ENCODE measurements at regions not wholly inside any gene's neighbourhood (a gene's known extent, or its start where the extent isn't known, plus 50 kb on each side); places are given as distances from the start of the nearest gene placed in this dataset.

DNA sequence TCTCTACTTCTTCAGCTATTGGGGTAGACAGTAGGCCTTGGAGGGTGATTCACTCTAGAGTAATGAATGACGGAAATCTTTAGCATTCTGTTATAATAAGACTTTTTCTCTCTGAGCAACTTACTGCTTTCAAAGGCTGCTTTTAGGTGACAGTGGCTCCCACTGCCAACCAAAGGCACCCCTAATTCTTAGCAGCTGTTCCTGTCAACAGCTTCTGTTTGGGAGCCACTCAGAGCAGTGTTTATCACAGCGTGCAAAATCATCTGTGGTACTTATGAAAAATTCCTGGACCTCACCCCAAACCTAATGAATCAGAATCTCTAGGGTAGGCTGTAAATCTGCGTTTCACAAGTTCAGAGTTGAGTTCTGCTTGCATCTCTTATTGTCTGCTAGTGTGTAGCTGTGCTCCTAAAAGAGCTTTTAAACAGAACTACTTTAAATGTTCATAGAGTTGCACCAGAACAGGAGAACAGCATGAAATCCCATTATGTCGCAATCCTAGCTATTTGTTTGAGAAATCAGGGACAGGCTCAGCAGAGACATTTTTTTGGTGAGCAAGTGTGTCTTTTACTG is 52.8 kb upstream of the POU4F2 start (continued):
- TF ChIP-seq, protein P1, sequence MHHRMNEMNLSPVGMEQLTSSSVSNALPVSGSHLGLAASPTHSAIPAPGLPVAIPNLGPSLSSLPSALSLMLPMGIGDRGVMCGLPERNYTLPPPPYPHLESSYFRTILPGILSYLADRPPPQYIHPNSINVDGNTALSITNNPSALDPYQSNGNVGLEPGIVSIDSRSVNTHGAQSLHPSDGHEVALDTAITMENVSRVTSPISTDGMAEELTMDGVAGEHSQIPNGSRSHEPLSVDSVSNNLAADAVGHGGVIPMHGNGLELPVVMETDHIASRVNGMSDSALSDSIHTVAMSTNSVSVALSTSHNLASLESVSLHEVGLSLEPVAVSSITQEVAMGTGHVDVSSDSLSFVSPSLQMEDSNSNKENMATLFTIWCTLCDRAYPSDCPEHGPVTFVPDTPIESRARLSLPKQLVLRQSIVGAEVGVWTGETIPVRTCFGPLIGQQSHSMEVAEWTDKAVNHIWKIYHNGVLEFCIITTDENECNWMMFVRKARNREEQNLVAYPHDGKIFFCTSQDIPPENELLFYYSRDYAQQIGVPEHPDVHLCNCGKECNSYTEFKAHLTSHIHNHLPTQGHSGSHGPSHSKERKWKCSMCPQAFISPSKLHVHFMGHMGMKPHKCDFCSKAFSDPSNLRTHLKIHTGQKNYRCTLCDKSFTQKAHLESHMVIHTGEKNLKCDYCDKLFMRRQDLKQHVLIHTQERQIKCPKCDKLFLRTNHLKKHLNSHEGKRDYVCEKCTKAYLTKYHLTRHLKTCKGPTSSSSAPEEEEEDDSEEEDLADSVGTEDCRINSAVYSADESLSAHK (CRISPR knock-in tag; IDR thresholded peaks at IDR 0.05; ENCODE audit: borderline replicate concordance): no peak
- no peak for TF ChIP-seq RBAK (CRISPR knock-in tag; IDR thresholded peaks at IDR 0.05)
- no peak for TF ChIP-seq RFX1 (IDR thresholded peaks at IDR 0.05)

Small RNA genes lying in the stretch of these regions (small RNA-seq; reads per million reads assigned to genes)
- gene RNU1-44P (ENCODE audit: insufficient read depth in 2 of 3, insufficient read length in 3 of 3, low read depth in 2 of 3, low replicate concordance in 1 of 3): 7.5 to 407 (median 18.6) reads per million in 3 experiments

Data from HepG2 (cell line).